C1 segment of cervical spinal cord (tissue), 14 donors: ENCODE measurements at regions not wholly inside any gene's neighbourhood (a gene's known extent, or its start where the extent isn't known, plus 50 kb on each side); places are given as distances from the start of the nearest gene placed in this dataset.
"Not testable (repeated sequence)": the region's sequence is repeated elsewhere in the genome, so short reads cannot be mapped to it uniquely, and the experiment has no call there.

Experiments
- DNase-seq, 14 donors: peaks; one replicate each; lab custom pipeline; 2025; lab: John Stamatoyannopoulos, UW

GRCh38 chr3:145687978-145688377, 473.0 kb downstream of the PLOD2 start:
- not testable (repeated sequence) for DNase-seq

- DNase-seq = no peak
Observed at GRCh38 chr3:145692751-145693150, 468.2 kb downstream of the PLOD2 start.

GRCh38 chr3:145696011-145696410, 465.0 kb downstream of the PLOD2 start:
- no peak for DNase-seq

- no peak for DNase-seq
Observed at GRCh38 chr3:145698250-145698649, 462.7 kb downstream of the PLOD2 start.

GRCh38 chr3:145698749-145699148, 462.2 kb downstream of the PLOD2 start:
- DNase-seq = no peak

GRCh38 chr3:145704020-145704419, 457.0 kb downstream of the PLOD2 start:
- DNase-seq = no peak

GRCh38 chr3:145709779-145710178, 451.2 kb downstream of the PLOD2 start:
- DNase-seq = not testable (repeated sequence)

GRCh38 chr3:145716519-145716918, 444.5 kb downstream of the PLOD2 start:
- DNase-seq = no peak

- no peak for DNase-seq
Observed at GRCh38 chr3:145719114-145719513, 441.9 kb downstream of the PLOD2 start.

- DNase-seq = no peak
Observed at GRCh38 chr3:145721273-145721805, 439.6 kb downstream of the PLOD2 start.

- DNase-seq = no peak
Observed at GRCh38 chr3:145721815-145722214, 439.2 kb downstream of the PLOD2 start.

- peak in 1 of 14 donors; percentile 5 for DNase-seq
Observed at GRCh38 chr3:145727476-145727875, 433.5 kb downstream of the PLOD2 start.

- no peak for DNase-seq
Observed at GRCh38 chr3:145735631-145736030, 425.4 kb downstream of the PLOD2 start.

GRCh38 chr3:145737952-145738351, 423.0 kb downstream of the PLOD2 start:
- DNase-seq = no peak

- no peak for DNase-seq
Observed at GRCh38 chr3:145739926-145740325, 421.1 kb downstream of the PLOD2 start.

- no peak for DNase-seq
Observed at GRCh38 chr3:145750657-145751056, 410.3 kb downstream of the PLOD2 start.

- DNase-seq = no peak
Observed at GRCh38 chr3:145752576-145752975, 408.4 kb downstream of the PLOD2 start.

GRCh38 chr3:145754605-145755289, 406.2 kb downstream of the PLOD2 start:
- no peak for DNase-seq

- DNase-seq = no peak
Observed at GRCh38 chr3:145760036-145760435, 400.9 kb downstream of the PLOD2 start.

GRCh38 chr3:145767909-145768308, 393.1 kb downstream of the PLOD2 start:
- no peak for DNase-seq

- DNase-seq = peak in 3 of 14 donors; percentile 0 to 5 (median 2)
Observed at GRCh38 chr3:145776782-145777408, 384.1 kb downstream of the PLOD2 start.

- no peak for DNase-seq
Observed at GRCh38 chr3:145780301-145780700, 380.7 kb downstream of the PLOD2 start.

GRCh38 chr3:145785668-145786067, 375.3 kb downstream of the PLOD2 start:
- DNase-seq = no peak
